Upper lobe of right lung (tissue), 1 donor: ENCODE measurements at regions not wholly inside any gene's neighbourhood (a gene's known extent, or its start where the extent isn't known, plus 50 kb on each side); places are given as distances from the start of the nearest gene placed in this dataset.

Source experiments
- ATAC-seq: fragments of 200-7000 bp; cut with Tn5 transposase; one replicate; pipeline ENCODE4 v1.9.1; 2020; ENCODE audit warnings: mild to moderate bottlenecking, moderate library complexity
- DNase-seq: peaks from one replicate; pipeline ENCODE4 v3.0.0-alpha.2; 2020
- H3K27ac ChIP-seq: fragments of 200-600 bp; one replicate; pipeline ENCODE4 v1.8.0; 2022
- H3K27me3 ChIP-seq: fragments of 200-600 bp; one replicate; pipeline ENCODE4 v1.8.0; 2022; ENCODE audit warnings: mild to moderate bottlenecking
- H3K36me3 ChIP-seq: fragments of 200-600 bp; one replicate; pipeline ENCODE4 v1.8.0; 2022
- H3K4me1 ChIP-seq: fragments of 200-600 bp; one replicate; pipeline ENCODE4 v1.8.0; 2022
- H3K4me3 ChIP-seq: fragments of 200-600 bp; one replicate; pipeline ENCODE4 v1.8.0; 2022; ENCODE audit warnings: mild to moderate bottlenecking
- H3K9me3 ChIP-seq: fragments of 200-600 bp; one replicate; pipeline ENCODE4 v1.8.0; 2022
- intact Hi-C: fragments of 100-400 bp; cut with DNase I; formaldehyde crosslinking; loops from one replicate; pipeline ENCODE4 v1.11.0; 2022
- TF ChIP-seq, protein P1 (sequence below): fragments of 200-600 bp; IDR thresholded peaks from one replicate; pipeline ENCODE4 v1.8.0; 2022; ENCODE audit warnings: antibody characterized with exemption
- donor health status: DM: no; HTN: yes; CAD: no; lungs with severe emphysema.

- Histone ChIP-seq H3K27me3 (no peaks in the 10 kb centered on the region), H3K9me3 (no peaks in the 10 kb centered on the region), H3K36me3 (no peaks in the 10 kb centered on the region), H3K4me1 (no peaks in the 10 kb centered on the region), H3K27ac (no peak overlapping the region), H3K4me3 (no peak overlapping the region)
- ATAC-seq (no peak), DNase-seq (no peak)
- TF ChIP-seq, protein P1, sequence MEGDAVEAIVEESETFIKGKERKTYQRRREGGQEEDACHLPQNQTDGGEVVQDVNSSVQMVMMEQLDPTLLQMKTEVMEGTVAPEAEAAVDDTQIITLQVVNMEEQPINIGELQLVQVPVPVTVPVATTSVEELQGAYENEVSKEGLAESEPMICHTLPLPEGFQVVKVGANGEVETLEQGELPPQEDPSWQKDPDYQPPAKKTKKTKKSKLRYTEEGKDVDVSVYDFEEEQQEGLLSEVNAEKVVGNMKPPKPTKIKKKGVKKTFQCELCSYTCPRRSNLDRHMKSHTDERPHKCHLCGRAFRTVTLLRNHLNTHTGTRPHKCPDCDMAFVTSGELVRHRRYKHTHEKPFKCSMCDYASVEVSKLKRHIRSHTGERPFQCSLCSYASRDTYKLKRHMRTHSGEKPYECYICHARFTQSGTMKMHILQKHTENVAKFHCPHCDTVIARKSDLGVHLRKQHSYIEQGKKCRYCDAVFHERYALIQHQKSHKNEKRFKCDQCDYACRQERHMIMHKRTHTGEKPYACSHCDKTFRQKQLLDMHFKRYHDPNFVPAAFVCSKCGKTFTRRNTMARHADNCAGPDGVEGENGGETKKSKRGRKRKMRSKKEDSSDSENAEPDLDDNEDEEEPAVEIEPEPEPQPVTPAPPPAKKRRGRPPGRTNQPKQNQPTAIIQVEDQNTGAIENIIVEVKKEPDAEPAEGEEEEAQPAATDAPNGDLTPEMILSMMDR = no peak
- intact Hi-C loops = no loop called here
Measured at GRCh38 chr2:51108794-51109193, 76.9 kb upstream of the NRXN1 start.

DNA sequence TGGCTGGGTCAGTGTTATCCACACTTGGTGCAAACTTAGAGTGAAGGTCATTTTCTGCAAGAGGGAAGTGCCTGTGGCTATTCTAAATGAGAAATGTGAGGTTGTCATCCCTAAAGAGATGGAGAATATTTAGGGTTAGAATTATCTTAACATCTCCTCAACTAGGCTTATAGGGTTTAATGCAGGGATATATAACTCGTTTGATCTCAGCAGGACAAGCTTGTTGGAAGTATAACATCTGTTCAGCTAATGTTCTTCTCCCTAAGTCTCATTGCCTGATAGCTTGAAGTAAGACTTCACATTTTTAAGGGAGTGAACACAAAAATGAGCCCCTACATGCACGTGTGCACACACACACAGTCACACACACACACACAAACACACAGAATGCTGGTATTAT is 75.9 kb upstream of the NRXN1 start:
- H3K27ac ChIP-seq = no peak overlapping the region
- no peak overlapping the region for H3K4me3 ChIP-seq
- H3K27me3 ChIP-seq = no peaks in the 10 kb centered on the region
- ATAC-seq (no peak), DNase-seq (no peak)
- no peaks in the 10 kb centered on the region for H3K9me3 ChIP-seq
- intact Hi-C loops = no loop called here
- no peaks in the 10 kb centered on the region for H3K36me3 ChIP-seq
- no peaks in the 10 kb centered on the region for H3K4me1 ChIP-seq
- TF ChIP-seq, protein P1 = no peak

DNA sequence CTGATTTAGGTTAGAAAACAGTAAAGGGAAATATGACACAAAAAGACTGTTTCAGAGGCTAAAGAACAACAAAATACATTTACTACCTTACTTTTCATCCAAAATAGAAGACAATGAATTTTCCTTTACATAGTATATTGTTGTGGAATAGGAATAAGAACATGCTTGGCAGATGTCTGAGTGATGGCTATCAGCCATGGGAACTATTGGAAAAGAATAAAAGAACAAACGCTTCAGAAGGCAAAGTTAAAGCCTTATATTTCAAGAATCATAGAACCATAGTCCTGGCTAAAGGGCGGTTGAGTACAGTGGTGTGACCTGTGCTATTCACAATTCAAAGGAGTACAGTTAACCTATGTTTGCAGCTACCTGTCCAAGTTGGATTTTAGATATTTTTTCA is 73.9 kb upstream of the NRXN1 start:
- no peak overlapping the region for H3K27ac ChIP-seq
- H3K9me3 ChIP-seq = no peaks in the 10 kb centered on the region
- H3K27me3 ChIP-seq = no peaks in the 10 kb centered on the region
- no peak for ATAC-seq
- H3K4me3 ChIP-seq = no peak overlapping the region
- no peak for DNase-seq
- H3K36me3 ChIP-seq = no peaks in the 10 kb centered on the region
- H3K4me1 ChIP-seq = no peaks in the 10 kb centered on the region
- TF ChIP-seq, protein P1 = no peak
- intact Hi-C loops = no loop called here

DNA sequence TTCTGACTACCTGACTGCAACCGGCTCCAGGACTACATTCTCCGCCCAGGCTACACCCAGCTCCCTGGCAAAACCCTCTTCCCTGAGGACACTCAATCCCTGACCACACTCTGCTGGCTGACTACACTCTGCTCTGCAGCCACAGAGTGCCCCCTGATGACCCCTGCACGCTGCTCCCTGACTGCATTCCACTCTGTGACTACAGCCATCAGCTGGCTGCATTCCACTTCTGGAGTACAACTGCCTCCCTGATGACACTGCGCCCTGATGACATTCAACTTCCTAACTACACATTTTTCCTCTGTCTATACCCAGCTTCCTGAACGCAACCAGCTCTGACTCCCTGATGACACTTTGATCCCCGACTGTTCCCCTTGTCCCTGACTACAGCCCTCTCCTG is 71.3 kb upstream of the NRXN1 start:
- ATAC-seq = peak; percentile 93
- H3K27me3 ChIP-seq = no peaks in the 10 kb centered on the region
- H3K36me3 ChIP-seq = no peaks in the 10 kb centered on the region
- peak; percentile 57 for DNase-seq
- no peaks in the 10 kb centered on the region for H3K4me1 ChIP-seq
- H3K9me3 ChIP-seq = no peaks in the 10 kb centered on the region
- H3K27ac ChIP-seq = no peak overlapping the region
- intact Hi-C loops = no loop called here
- TF ChIP-seq, protein P1 = no peak
- H3K4me3 ChIP-seq = no peak overlapping the region

DNA sequence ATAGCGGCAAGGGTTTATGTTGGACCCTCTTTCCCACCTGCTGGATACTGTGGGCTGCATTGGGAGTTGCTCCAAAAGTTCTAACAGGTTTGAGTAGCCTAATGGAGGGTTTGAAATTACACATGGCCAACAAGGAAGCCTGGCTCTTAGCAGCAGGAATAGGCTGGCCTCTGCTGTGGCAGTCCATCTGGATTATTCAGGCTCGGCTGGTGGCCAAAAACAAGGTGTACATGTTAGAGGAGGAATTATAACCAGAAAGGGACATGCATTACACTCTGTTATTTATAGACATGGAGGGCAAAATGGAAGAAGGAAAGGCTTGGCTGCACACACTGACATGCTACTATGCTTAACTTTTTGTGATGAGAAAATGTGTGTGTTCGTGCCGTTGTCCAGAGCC is 61.1 kb upstream of the NRXN1 start:
- ATAC-seq (no peak), DNase-seq (no peak)
- no peaks in the 10 kb centered on the region for H3K27me3 ChIP-seq
- H3K4me3 ChIP-seq = no peak overlapping the region
- no peaks in the 10 kb centered on the region for H3K36me3 ChIP-seq
- H3K4me1 ChIP-seq = no peaks in the 10 kb centered on the region
- intact Hi-C loops = no loop called here
- TF ChIP-seq, protein P1 = no peak
- H3K9me3 ChIP-seq = no peaks in the 10 kb centered on the region
- no peak overlapping the region for H3K27ac ChIP-seq

GRCh38 chr2:51085420-51086068 is 53.6 kb upstream of the NRXN1 start:
- Histone ChIP-seq H3K27ac (no peak overlapping the region), H3K36me3 (no peaks in the 10 kb centered on the region), H3K4me3 (no peak overlapping the region), H3K27me3 (no peaks in the 10 kb centered on the region), H3K9me3 (no peaks in the 10 kb centered on the region), H3K4me1 (no peaks in the 10 kb centered on the region)
- no peak for DNase-seq
- intact Hi-C loops = no loop called here
- TF ChIP-seq, protein P1 = no peak
- ATAC-seq = no peak
